ENCODE measurements at regions not wholly inside any gene's neighbourhood (a gene's known extent, or its start where the extent isn't known, plus 50 kb on each side); places are given as distances from the start of the nearest gene placed in this dataset.

DNA sequence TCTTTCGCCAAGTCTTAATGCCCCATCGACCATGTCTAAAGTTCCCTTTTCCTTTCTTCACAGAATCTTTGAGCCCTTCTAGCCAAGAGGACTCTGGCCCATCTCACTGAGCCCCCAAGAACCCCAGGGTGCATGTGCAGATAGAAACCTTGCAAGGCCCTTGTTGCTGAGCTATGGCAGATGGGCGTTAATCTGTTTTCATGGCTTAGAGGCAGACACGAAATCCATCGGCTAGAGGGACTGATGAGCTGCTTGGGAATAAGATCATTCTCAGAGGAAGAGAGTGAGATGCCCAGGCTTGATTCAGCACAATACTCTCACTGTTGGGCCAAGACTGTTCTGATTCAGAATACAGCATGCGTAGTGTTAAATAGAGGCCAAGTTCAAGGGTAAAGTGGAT is 262.5 kb upstream of the C9orf72 start:
- TF ChIP-seq, protein P1, sequence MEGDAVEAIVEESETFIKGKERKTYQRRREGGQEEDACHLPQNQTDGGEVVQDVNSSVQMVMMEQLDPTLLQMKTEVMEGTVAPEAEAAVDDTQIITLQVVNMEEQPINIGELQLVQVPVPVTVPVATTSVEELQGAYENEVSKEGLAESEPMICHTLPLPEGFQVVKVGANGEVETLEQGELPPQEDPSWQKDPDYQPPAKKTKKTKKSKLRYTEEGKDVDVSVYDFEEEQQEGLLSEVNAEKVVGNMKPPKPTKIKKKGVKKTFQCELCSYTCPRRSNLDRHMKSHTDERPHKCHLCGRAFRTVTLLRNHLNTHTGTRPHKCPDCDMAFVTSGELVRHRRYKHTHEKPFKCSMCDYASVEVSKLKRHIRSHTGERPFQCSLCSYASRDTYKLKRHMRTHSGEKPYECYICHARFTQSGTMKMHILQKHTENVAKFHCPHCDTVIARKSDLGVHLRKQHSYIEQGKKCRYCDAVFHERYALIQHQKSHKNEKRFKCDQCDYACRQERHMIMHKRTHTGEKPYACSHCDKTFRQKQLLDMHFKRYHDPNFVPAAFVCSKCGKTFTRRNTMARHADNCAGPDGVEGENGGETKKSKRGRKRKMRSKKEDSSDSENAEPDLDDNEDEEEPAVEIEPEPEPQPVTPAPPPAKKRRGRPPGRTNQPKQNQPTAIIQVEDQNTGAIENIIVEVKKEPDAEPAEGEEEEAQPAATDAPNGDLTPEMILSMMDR (IDR thresholded peaks at IDR 0.05; ENCODE audit: low read depth, low read length, poor library complexity, severe bottlenecking): no peak
- TF ChIP-seq EZH2phosphoT487 (IDR thresholded peaks at IDR 0.05; ENCODE audit: borderline replicate concordance, low read length): no peak

Measured in DOHH2 (cell line).